Large intestine (tissue), 3 donors: ENCODE measurements at regions not wholly inside any gene's neighbourhood (a gene's known extent, or its start where the extent isn't known, plus 50 kb on each side); places are given as distances from the start of the nearest gene placed in this dataset.
A peak's percentile ranks its signal among the peaks of the same experiment; 100 is the strongest.

Source experiments
- DNase-seq, 2 donors: peaks; one replicate each; pipeline versions ENCODE4 v3.0.0 to v3.0.0-alpha.2; 2013
- H3K27ac ChIP-seq: one replicate; pipeline ENCODE4 v1.5.1; 2013; ENCODE audit warnings: low read length
- H3K27me3 ChIP-seq: 2 replicates; pipeline ENCODE4 v1.6.1; 2013; ENCODE audit warnings: low read length; ENCODE audit not compliant: control insufficient read depth, insufficient read depth
- H3K36me3 ChIP-seq: 2 replicates; pipeline ENCODE4 v1.6.1; 2013; ENCODE audit warnings: low read length; ENCODE audit not compliant: control insufficient read depth, insufficient read depth
- H3K4me1 ChIP-seq: one replicate; pipeline ENCODE4 v1.6.1; 2013; ENCODE audit warnings: low read length; ENCODE audit not compliant: control insufficient read depth, insufficient read depth
- H3K4me3 ChIP-seq: one replicate; pipeline ENCODE4 v1.5.1; 2013; ENCODE audit warnings: low read length
- H3K9me3 ChIP-seq: one replicate; pipeline ENCODE4 v1.6.1; 2013; ENCODE audit warnings: mild to moderate bottlenecking, low read depth, low read length, moderate library complexity; ENCODE audit not compliant: control insufficient read depth
- WGBS: methylation state at CpG from one replicate; pipeline ENCODE4 v1.1.5; 2013; ENCODE audit warnings: low lambda C conversion rate; ENCODE audit not compliant: insufficient coverage; 5-methylcytosine and 5-hydroxymethylcytosine counted together

DNA sequence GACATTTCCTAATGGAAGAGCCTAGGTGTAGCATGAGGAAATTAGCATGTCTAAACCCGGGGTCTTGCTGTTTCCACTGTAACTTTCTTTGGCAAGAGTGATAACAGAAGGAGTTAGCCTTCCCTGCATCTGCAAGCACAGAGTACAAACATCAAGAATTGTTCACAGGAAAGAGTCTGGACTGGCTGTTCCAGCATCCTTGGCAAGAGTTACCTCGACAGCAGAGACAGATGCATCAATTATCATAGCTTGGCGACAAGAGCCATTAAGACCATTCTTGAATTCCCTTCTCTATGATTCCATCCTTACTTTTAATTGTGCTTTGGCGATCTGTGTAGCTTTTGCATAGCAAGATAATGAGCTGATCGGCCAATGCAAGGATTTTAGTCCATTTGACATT lies 82.8 kb upstream of the RALGPS2 start:
- Histone ChIP-seq H3K9me3 (no peaks in the 10 kb centered on the region), H3K4me1 (peaks cover 8% of the 10 kb centered on the region), H3K27me3 (no peaks in the 10 kb centered on the region), H3K27ac (no peak overlapping the region), H3K4me3 (no peak overlapping the region), H3K36me3 (no peaks in the 10 kb centered on the region)
- WGBS: 80% methylated on average over 1 of the region's 5 CpGs
- no peak for DNase-seq

GRCh38 chr1:178643349-178643748 lies 81.7 kb upstream of the RALGPS2 start:
- peaks cover 8% of the 10 kb centered on the region for H3K4me1 ChIP-seq
- no peaks in the 10 kb centered on the region for H3K36me3 ChIP-seq
- no peak overlapping the region for H3K27ac ChIP-seq
- no peaks in the 10 kb centered on the region for H3K27me3 ChIP-seq
- 100% methylated on average over 3 of the region's 4 CpGs for WGBS
- no peaks in the 10 kb centered on the region for H3K9me3 ChIP-seq
- H3K4me3 ChIP-seq: no peak overlapping the region
- no peak for DNase-seq

DNA sequence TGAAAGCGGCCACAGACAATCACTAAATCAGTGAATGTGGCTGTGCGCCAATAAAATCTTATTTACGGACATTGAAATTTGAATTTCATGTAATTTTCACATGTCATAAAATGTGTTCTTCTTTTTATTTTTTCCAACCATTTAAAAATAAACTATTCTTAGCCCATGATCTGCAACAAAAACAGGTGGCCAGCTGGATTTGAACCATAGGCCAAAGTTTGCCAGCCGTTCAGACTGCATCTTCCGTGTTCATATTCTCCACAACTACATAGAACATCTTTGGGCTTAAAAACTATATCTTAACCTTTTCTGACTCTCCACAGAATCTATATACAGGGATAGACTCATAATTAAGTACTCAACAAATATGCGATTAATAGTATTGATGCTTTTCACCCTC lies 81.2 kb upstream of the RALGPS2 start:
- Histone ChIP-seq H3K36me3 (no peaks in the 10 kb centered on the region), H3K9me3 (no peaks in the 10 kb centered on the region), H3K27me3 (no peaks in the 10 kb centered on the region), H3K4me3 (no peak overlapping the region), H3K4me1 (peaks cover 8% of the 10 kb centered on the region), H3K27ac (no peak overlapping the region)
- 84% methylated on average over 3 of the region's 6 CpGs for WGBS
- no peak for DNase-seq

GRCh38 chr1:178644308-178645120 lies 80.5 kb upstream of the RALGPS2 start:
- Histone ChIP-seq H3K4me1 (peaks cover 8% of the 10 kb centered on the region), H3K27me3 (no peaks in the 10 kb centered on the region), H3K36me3 (no peaks in the 10 kb centered on the region), H3K4me3 (no peak overlapping the region), H3K9me3 (no peaks in the 10 kb centered on the region), H3K27ac (no peak overlapping the region)
- DNase-seq: peak; percentile 54 to 75
- no CpG with 5 or more reads among the region's 4 CpGs for WGBS

GRCh38 chr1:178645157-178645807 lies 79.8 kb upstream of the RALGPS2 start:
- 71% methylated on average over 1 of the region's 5 CpGs for WGBS
- peaks cover 8% of the 10 kb centered on the region for H3K4me1 ChIP-seq
- no peak for DNase-seq

GRCh38 chr1:178645808-178646200 lies 79.2 kb upstream of the RALGPS2 start:
- no peaks in the 10 kb centered on the region for H3K36me3 ChIP-seq
- H3K4me3 ChIP-seq: no peak overlapping the region
- no peak overlapping the region for H3K27ac ChIP-seq
- WGBS: no CpG with 5 or more reads among the region's 2 CpGs
- H3K27me3 ChIP-seq: no peaks in the 10 kb centered on the region
- H3K9me3 ChIP-seq: no peaks in the 10 kb centered on the region
- DNase-seq: no peak
- peaks cover 12% of the 10 kb centered on the region for H3K4me1 ChIP-seq

More at GRCh38 chr1:178645157-178645807, 79.8 kb upstream of the RALGPS2 start:
- Histone ChIP-seq H3K4me3 (no peak overlapping the region), H3K9me3 (no peaks in the 10 kb centered on the region), H3K27ac (no peak overlapping the region), H3K27me3 (no peaks in the 10 kb centered on the region), H3K36me3 (no peaks in the 10 kb centered on the region)

- 80% methylated on average over 1 of the region's 5 CpGs for WGBS
- H3K9me3 ChIP-seq: no peaks in the 10 kb centered on the region
- no peaks in the 10 kb centered on the region for H3K27me3 ChIP-seq
- H3K4me1 ChIP-seq: peaks cover 23% of the 10 kb centered on the region
- no peak for DNase-seq
- no peaks in the 10 kb centered on the region for H3K36me3 ChIP-seq
- H3K4me3 ChIP-seq: no peak overlapping the region
- no peak overlapping the region for H3K27ac ChIP-seq
Measured at GRCh38 chr1:178646821-178647220, 78.2 kb upstream of the RALGPS2 start.

DNA sequence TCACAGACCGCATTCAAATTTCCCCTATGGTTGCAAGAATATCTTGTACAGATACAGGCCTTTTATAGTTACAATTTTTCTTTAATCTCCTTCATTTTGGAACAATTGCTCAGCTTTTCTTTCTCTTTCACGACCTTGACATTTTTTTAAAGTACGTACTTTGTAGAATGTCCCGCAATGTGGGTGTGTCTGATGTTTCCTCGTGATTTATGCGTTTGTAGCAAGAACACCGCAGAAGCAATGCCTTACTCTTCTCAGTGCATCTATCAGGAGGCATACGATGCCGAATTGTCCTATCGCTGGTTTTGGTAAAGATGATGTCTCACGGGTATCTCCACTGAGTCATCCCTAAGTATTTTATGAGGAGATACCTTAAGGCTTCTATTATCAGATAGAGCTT lies 76.9 kb upstream of the RALGPS2 start:
- WGBS: 90% methylated on average over 2 of the region's 11 CpGs
- H3K4me1 ChIP-seq: peaks cover 24% of the 10 kb centered on the region

GRCh38 chr1:178649582-178650350 lies 75.3 kb upstream of the RALGPS2 start:
- H3K9me3 ChIP-seq: no peaks in the 10 kb centered on the region
- H3K27ac ChIP-seq: no peak overlapping the region
- no peak for DNase-seq
- H3K4me3 ChIP-seq: no peak overlapping the region
- no peaks in the 10 kb centered on the region for H3K27me3 ChIP-seq
- 100% methylated on average over 4 of the region's 8 CpGs for WGBS
- H3K36me3 ChIP-seq: no peaks in the 10 kb centered on the region
- H3K4me1 ChIP-seq: peaks cover 17% of the 10 kb centered on the region

More for the DNA sequence above, 76.9 kb upstream of the RALGPS2 start:
- DNase-seq: no peak
- H3K27me3 ChIP-seq: no peaks in the 10 kb centered on the region
- H3K36me3 ChIP-seq: no peaks in the 10 kb centered on the region
- H3K4me3 ChIP-seq: no peak overlapping the region
- H3K9me3 ChIP-seq: no peaks in the 10 kb centered on the region
- H3K27ac ChIP-seq: no peak overlapping the region

DNA sequence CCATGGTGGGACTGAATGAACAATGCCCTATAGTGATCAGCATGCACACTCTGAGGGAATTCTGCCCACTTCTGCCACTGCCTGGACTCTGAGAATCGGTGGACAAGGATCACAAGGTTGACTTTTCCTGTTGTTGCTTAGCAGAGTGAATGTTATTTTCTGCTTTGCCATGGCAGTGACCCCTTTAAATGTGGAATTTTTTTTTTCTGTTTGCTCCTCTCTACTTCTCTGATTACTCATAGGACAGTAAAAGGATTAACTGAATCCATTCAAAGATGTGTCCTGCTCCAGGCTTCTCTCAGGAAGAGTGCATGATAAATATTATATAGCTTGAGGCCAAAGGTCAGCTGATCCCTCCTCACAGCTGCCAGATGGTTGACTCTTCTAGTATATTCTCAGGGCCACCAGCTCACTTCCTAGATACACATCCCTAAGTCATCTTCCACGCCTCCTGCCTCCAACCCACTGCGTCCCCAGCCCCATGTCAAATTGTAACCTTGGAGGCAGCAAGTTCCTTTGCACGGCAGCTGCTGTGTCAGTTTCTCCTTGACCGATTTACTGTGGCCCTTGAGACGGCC lies 74.0 kb upstream of the RALGPS2 start:
- peak overlapping the region; percentile 65 for H3K27ac ChIP-seq

More for the DNA sequence above, 74.0 kb upstream of the RALGPS2 start:
- peaks cover 17% of the 10 kb centered on the region for H3K4me1 ChIP-seq
- H3K27me3 ChIP-seq: no peaks in the 10 kb centered on the region
- H3K9me3 ChIP-seq: no peaks in the 10 kb centered on the region
- H3K4me3 ChIP-seq: no peak overlapping the region
- H3K36me3 ChIP-seq: no peaks in the 10 kb centered on the region
- WGBS: no CpG with 5 or more reads among the region's 6 CpGs
- peak; percentile 71 to 89 for DNase-seq
